ENCODE measurements at regions not wholly inside any gene's neighbourhood (a gene's known extent, or its start where the extent isn't known, plus 50 kb on each side); places are given as distances from the start of the nearest gene placed in this dataset.

- TF ChIP-seq CTCF (IDR thresholded peaks at IDR 0.05): no peak
- no peak for TF ChIP-seq POLR2A (IDR thresholded peaks at IDR 0.05)
- no peak for TF ChIP-seq EP300 (IDR thresholded peaks at IDR 0.05)
Observed at GRCh38 chr16:66052745-66053144, 313.7 kb upstream of the CDH5 start.
